HG02798 (cell line): ENCODE measurements at regions not wholly inside any gene's neighbourhood (a gene's known extent, or its start where the extent isn't known, plus 50 kb on each side); places are given as distances from the start of the nearest gene placed in this dataset.

Experiments used
- ATAC-seq: cut with Tn5 transposase; IDR thresholded peaks from one replicate; pipeline ENCODE4 v1.9.1; 2021; ENCODE audit warnings: mild to moderate bottlenecking; ENCODE audit not compliant: unreplicated experiment, poor library complexity

GRCh38 chr1:63269571-63269970, 52.8 kb upstream of the FOXD3 start:
- ATAC-seq = no peak
